Lower leg skin (tissue), 4 donors: ENCODE measurements at regions not wholly inside any gene's neighbourhood (a gene's known extent, or its start where the extent isn't known, plus 50 kb on each side); places are given as distances from the start of the nearest gene placed in this dataset.

ENCODE experiments used
- DNase-seq, 2 donors: peaks; one replicate each; pipeline ENCODE4 v3.0.0-alpha.2; 2019; ENCODE audit warnings: low spot score in 2 of 2
- H3K4me3 ChIP-seq: fragments of 200-600 bp; sonication (generic); 2 replicates; pipeline ENCODE4 v1.5.1; 2017; ENCODE audit warnings: mild to moderate bottlenecking, low read depth; ENCODE audit not compliant: poor library complexity, severe bottlenecking
- POLR2A ChIP-seq, 2 donors: fragments of 450-650 bp; IDR thresholded peaks; one replicate each; pipeline ENCODE4 v1.6.1; 2016 to 2017; ENCODE audit warnings: antibody characterized with exemption in 2 of 2, mild to moderate bottlenecking in 1 of 2, moderate library complexity in 1 of 2
- WGBS, 2 donors: methylation state at CpG; one replicate each; pipeline ENCODE4 v1.1.5; 2018; 5-methylcytosine and 5-hydroxymethylcytosine counted together
- intact Hi-C: fragments of 100-400 bp; cut with DNase I; formaldehyde crosslinking; loops from one replicate; pipeline ENCODE4 v1.15.0; 2023; ENCODE audit warnings: low total_unique reads
- TF ChIP-seq, protein P1 (sequence below), 3 donors: fragments of 450-650 bp; IDR thresholded peaks; one replicate each; pipeline ENCODE4 v1.5.1; 2016; ENCODE audit warnings: antibody characterized with exemption in 3 of 3, mild to moderate bottlenecking in 3 of 3, moderate library complexity in 2 of 3

DNA sequence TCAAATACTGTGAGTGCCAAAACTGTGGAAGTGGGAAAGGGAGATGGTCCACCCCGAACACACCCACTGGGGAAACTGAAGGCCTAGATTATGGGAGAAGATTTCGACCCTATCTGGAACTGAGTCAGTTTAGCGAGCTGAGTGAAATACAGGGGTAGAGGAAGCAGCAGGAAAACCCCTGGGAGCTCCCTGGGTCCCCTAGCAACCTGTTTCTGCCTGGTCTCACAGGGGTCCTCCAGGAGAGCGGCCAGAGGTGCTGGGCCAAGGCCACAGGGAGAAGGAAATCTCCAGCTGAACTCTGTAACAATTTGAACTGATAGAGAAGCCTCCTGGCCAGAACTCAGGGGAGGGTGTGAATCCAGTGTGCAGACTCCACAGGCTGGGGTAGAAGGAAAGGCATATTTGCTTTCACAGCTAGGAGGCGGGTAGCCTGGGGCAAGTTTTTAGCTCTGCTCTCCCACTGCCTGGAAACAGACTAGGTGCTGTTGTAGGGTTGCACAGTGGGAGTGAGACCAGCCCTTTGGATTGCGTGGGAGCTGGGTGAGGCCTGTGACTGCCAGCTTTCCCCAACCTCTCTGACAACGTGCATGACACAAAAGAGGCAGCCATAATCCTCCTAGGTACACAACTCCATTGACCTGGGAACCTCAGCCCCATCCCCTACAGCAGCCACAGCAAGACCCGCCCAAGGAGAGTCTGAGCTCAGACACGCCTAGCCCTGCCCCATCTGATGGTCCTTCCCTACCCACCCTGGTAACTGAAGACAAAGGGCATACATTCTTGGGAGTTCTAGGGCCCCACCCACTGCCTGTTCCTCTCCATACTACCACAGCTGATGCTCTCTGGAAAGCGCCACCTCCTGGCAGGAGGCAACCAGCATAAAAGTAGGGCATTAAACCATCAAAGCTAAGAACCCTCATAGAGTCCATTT lies 78.8 kb upstream of the GPBP1 start:
- H3K4me3 ChIP-seq = no peak overlapping the region
- no peak for DNase-seq
- 74 to 75% methylated on average over 10 of the region's 10 CpGs for WGBS, 2 donors
- TF ChIP-seq, protein P1, sequence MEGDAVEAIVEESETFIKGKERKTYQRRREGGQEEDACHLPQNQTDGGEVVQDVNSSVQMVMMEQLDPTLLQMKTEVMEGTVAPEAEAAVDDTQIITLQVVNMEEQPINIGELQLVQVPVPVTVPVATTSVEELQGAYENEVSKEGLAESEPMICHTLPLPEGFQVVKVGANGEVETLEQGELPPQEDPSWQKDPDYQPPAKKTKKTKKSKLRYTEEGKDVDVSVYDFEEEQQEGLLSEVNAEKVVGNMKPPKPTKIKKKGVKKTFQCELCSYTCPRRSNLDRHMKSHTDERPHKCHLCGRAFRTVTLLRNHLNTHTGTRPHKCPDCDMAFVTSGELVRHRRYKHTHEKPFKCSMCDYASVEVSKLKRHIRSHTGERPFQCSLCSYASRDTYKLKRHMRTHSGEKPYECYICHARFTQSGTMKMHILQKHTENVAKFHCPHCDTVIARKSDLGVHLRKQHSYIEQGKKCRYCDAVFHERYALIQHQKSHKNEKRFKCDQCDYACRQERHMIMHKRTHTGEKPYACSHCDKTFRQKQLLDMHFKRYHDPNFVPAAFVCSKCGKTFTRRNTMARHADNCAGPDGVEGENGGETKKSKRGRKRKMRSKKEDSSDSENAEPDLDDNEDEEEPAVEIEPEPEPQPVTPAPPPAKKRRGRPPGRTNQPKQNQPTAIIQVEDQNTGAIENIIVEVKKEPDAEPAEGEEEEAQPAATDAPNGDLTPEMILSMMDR (IDR thresholded peaks at IDR 0.05) = no peak
- no peak for TF ChIP-seq POLR2A (IDR thresholded peaks at IDR 0.05)
- intact Hi-C loops = no loop called here

DNA sequence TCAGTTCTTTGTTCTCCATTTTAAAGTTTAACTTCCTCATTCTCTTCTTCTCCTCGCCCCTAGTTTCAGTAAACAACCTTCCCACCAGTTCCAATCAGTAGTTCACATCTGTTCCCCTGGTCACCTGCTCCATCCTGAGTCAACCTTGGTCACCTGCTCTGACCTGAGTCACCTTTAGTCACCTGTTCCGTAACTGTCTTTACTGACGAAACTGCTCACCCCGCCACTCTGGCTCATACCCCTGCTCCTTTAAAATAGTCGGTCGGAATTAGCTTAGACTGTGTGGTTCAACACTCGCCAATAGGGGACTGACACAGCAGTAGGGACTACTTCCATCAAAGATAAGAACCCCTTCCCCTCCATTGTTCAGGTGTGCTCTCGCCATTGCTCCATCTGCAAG lies 76.3 kb upstream of the GPBP1 start:
- intact Hi-C loops = no loop called here
- DNase-seq = no peak
- WGBS, 2 donors = 94% methylated on average over 8 of the region's 8 CpGs

DNA sequence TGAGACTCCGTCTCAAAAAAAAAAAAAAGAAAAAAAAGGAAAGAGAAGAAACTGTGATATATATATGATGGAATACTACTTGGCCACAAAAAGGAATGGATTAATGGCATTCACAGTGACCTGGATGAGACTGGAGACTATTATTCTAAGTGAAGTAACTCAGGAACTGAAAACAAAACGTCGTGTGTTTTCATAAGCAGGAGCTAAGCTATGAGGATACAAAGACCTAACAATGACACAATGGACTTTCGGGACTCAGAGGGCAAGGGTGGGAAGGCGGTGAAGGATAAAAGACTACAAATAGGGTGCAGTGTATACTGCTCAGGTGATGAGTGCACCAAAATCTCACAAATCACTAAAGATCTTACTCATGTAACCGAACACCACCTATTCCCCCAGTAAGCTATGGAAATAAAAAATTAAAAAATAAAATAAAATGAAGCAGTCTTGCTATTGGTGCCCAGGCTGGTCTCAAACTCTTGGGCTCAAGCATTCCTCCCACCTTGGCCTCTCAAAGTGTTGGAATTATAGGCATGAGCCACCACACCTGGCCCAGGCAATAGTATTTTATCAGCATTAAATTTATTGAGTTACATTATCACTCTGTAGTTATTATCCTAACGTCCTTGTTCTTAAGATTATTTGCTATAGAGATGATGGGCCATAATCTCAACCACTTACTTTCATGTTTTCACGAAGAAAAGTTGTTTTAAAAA lies 71.5 kb upstream of the GPBP1 start:
- intact Hi-C loops = no loop called here
- WGBS, 2 donors = 76 to 85% methylated on average over 8 of the region's 8 CpGs
- no peak overlapping the region for H3K4me3 ChIP-seq
- no peak for DNase-seq
- TF ChIP-seq, protein P1 (IDR thresholded peaks at IDR 0.05) = no peak
- no peak for TF ChIP-seq POLR2A (IDR thresholded peaks at IDR 0.05)

More for the DNA sequence above, 76.3 kb upstream of the GPBP1 start:
- no peak for TF ChIP-seq POLR2A (IDR thresholded peaks at IDR 0.05)
- TF ChIP-seq, protein P1 (IDR thresholded peaks at IDR 0.05) = no peak
- H3K4me3 ChIP-seq = no peak overlapping the region

DNA sequence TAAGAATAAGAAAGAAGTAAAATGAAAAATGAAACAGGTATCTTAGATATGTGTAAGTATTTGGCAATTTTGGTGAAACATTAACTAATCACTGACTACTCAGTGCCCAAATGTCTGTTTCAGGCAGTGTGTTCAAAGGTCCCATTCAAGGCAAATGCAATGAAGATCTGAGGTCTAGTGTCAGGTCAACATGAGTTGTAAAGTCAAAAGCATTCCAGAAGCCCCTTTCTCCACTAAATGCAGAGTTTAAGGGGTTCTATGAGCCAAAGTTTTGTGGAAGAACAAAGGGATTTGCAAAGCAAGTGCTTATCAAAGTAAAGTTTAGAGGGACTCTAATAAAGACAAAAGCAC lies 71.0 kb upstream of the GPBP1 start:
- DNase-seq = no peak
- intact Hi-C loops = no loop called here

DNA sequence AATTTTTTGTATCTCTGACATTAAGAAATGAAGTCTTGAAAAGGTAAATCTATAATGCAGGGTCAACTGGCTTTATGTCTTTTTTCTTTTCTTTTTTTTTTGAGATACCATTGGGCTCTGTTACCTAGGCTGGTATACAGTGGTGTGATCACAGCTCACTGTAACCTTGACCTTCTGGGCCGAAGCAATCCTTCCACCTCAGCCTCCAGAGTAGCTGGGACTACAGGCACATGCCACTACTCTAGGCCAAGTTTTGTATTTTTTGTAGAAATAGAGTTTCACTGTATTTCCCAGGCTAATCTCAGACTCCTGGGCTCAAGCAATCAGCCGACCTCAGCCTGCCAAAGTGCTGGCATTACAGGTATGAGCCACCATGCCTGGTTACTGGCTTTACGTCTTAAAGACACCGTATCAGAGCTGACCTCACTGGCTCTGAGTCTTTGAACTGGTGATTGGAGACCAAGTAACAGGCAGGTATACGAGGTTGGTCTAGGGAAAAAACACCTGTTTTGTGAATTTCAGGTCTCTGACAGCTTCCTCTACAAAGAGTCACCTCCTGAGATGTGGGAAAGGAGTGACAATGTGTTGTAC lies 70.4 kb upstream of the GPBP1 start:
- H3K4me3 ChIP-seq = no peak overlapping the region
- no peak for DNase-seq
- no peak for TF ChIP-seq POLR2A (IDR thresholded peaks at IDR 0.05)
- TF ChIP-seq, protein P1 (IDR thresholded peaks at IDR 0.05) = no peak
- intact Hi-C loops = no loop called here
- 78 to 82% methylated on average over 5 of the region's 5 CpGs for WGBS, 2 donors

More for the DNA sequence above, 71.0 kb upstream of the GPBP1 start:
- no peak for TF ChIP-seq POLR2A (IDR thresholded peaks at IDR 0.05)
- TF ChIP-seq, protein P1 (IDR thresholded peaks at IDR 0.05) = no peak
- H3K4me3 ChIP-seq = no peak overlapping the region
